NCI-H748 (cell line): ENCODE measurements at regions not wholly inside any gene's neighbourhood (a gene's known extent, or its start where the extent isn't known, plus 50 kb on each side); places are given as distances from the start of the nearest gene placed in this dataset.
"Not testable (repeated sequence)": the region's sequence is repeated elsewhere in the genome, so short reads cannot be mapped to it uniquely, and the experiment has no call there.

ENCODE experiments used
- DNase-seq: peaks from one replicate; lab custom pipeline; 2025; ENCODE audit not compliant: unreplicated experiment; lab: John Stamatoyannopoulos, UW

GRCh38 chr5:72693546-72694205 lies 122.8 kb upstream of the TNPO1 start:
- peak; percentile 15 for DNase-seq

- peak; percentile 78 for DNase-seq
These were observed 123.6 kb upstream of the TNPO1 start for GRCh38 chr5:72692651-72693442.

- DNase-seq, result peak; percentile 78
These were observed 124.2 kb upstream of the TNPO1 start for GRCh38 chr5:72692231-72692637.

GRCh38 chr5:72691751-72692150 lies 124.7 kb upstream of the TNPO1 start:
- peak; percentile 40 for DNase-seq

- no peak for DNase-seq
These were observed 127.5 kb upstream of the TNPO1 start for GRCh38 chr5:72688916-72689315.

- peak; percentile 12 for DNase-seq
These were observed 129.2 kb upstream of the TNPO1 start for GRCh38 chr5:72687288-72687687.

- no peak for DNase-seq
These were observed 133.9 kb upstream of the TNPO1 start for GRCh38 chr5:72682561-72682960.

GRCh38 chr5:72681781-72682180 lies 134.7 kb upstream of the TNPO1 start:
- DNase-seq, result no peak

- DNase-seq, result no peak
These were observed 139.0 kb upstream of the TNPO1 start for GRCh38 chr5:72677447-72677846.

GRCh38 chr5:72676831-72677230 lies 139.6 kb upstream of the TNPO1 start:
- DNase-seq, result not testable (repeated sequence)

- no peak for DNase-seq
These were observed 142.8 kb upstream of the TNPO1 start for GRCh38 chr5:72673623-72674022.

- no peak for DNase-seq
These were observed 143.3 kb upstream of the TNPO1 start for GRCh38 chr5:72673180-72673579.

- DNase-seq, result no peak
These were observed 148.8 kb upstream of the TNPO1 start for GRCh38 chr5:72667708-72668107.

- no peak for DNase-seq
These were observed 153.5 kb upstream of the TNPO1 start for GRCh38 chr5:72662936-72663335.

- peak; percentile 33 for DNase-seq
These were observed 154.2 kb upstream of the TNPO1 start for GRCh38 chr5:72662305-72662704.

- peak; percentile 78 for DNase-seq
These were observed 154.2 kb upstream of the ZNF366 start for GRCh38 chr5:72661405-72661804.

GRCh38 chr5:72659726-72660125 lies 152.5 kb upstream of the ZNF366 start:
- DNase-seq, result no peak

- no peak for DNase-seq
These were observed 151.7 kb upstream of the ZNF366 start for GRCh38 chr5:72658761-72659540.

- no peak for DNase-seq
These were observed 151.0 kb upstream of the ZNF366 start for GRCh38 chr5:72658161-72658560.

- DNase-seq, result no peak
These were observed 149.7 kb upstream of the ZNF366 start for GRCh38 chr5:72656756-72657513.

GRCh38 chr5:72656331-72656730 lies 149.1 kb upstream of the ZNF366 start:
- no peak for DNase-seq
